ENCODE measurements at regions not wholly inside any gene's neighbourhood (a gene's known extent, or its start where the extent isn't known, plus 50 kb on each side); places are given as distances from the start of the nearest gene placed in this dataset.

- no peaks in the 10 kb centered on the region for H4K20me1 ChIP-seq (ENCODE audit: control insufficient read depth, insufficient read depth, insufficient read length)
- no peaks in the 10 kb centered on the region; the same call in 1 of the 2 replicates for H3K27me3 Mint-ChIP-seq (ENCODE audit: low read depth)
- H3K27ac Mint-ChIP-seq = no peak overlapping the region
- H4K8ac ChIP-seq (replicated peaks; ENCODE audit: insufficient read length, low read depth, low read length) = no peak overlapping the region
- H2BK20ac ChIP-seq (ENCODE audit: low read depth, low read length, poor library complexity, severe bottlenecking) = no peak overlapping the region
- peaks cover 0 to 6% of the 10 kb centered on the region in 2 experiments; a peak in 2 of 4 replicates for H3K4me1 Mint-ChIP-seq
- H3K4me2 ChIP-seq (ENCODE audit: insufficient read depth, insufficient read length, low read length) = no peak overlapping the region
- no peak overlapping the region for H3T11ph ChIP-seq (ENCODE audit: low read length)
- no peaks in the 10 kb centered on the region for H3K79me2 ChIP-seq (ENCODE audit: insufficient read depth, low read length)
- H2BK15ac ChIP-seq (ENCODE audit: low read depth, low read length) = no peak overlapping the region
- H3K9me3 Mint-ChIP-seq = peaks cover 17 to 19% of the 10 kb centered on the region in 2 experiments
- no peak overlapping the region for H3K4ac ChIP-seq (ENCODE audit: low read depth, low read length)
- no peak overlapping the region for H4K91ac ChIP-seq (ENCODE audit: insufficient read length, low read depth, low read length)
- H3K23me2 ChIP-seq (ENCODE audit: insufficient read length, low read depth, low read length, poor library complexity, severe bottlenecking) = no peaks in the 10 kb centered on the region
- H2BK12ac ChIP-seq (ENCODE audit: insufficient read length, low read depth, low read length) = no peak overlapping the region
- H3K4me1 ChIP-seq (ENCODE audit: insufficient read depth, low read length) = no peaks in the 10 kb centered on the region
- no peak overlapping the region for H3K4me3 Mint-ChIP-seq
- H3K79me1 ChIP-seq (ENCODE audit: insufficient read depth, low read depth, low read length, poor library complexity, severe bottlenecking) = no peaks in the 10 kb centered on the region
- H2AFZ ChIP-seq (ENCODE audit: low read length) = no peak overlapping the region
- H3K9me3 ChIP-seq (ENCODE audit: control insufficient read depth, low read depth, low read length) = no peaks in the 10 kb centered on the region
- no peak overlapping the region for H3K9ac ChIP-seq (ENCODE audit: extremely low read depth, insufficient read length, low read length)
- H2BK120ac ChIP-seq (ENCODE audit: low read depth, low read length, poor library complexity, severe bottlenecking) = no peak overlapping the region
- H3K18ac ChIP-seq (ENCODE audit: insufficient read length, low read depth, low read length) = no peak overlapping the region
- H3K27me3 ChIP-seq (ENCODE audit: insufficient read depth, low read length) = no peaks in the 10 kb centered on the region
- H2BK5ac ChIP-seq (ENCODE audit: insufficient read length, low read length) = no peak overlapping the region
- no peak for DNase-seq
- no CpG with 5 or more reads among the region's 4 CpGs for WGBS (ENCODE audit: extremely low coverage, insufficient read length, low lambda C conversion rate)
- H3K23ac ChIP-seq (ENCODE audit: insufficient read length, low read depth, low read length) = no peak overlapping the region
- TF ChIP-seq CTCF (conservative IDR thresholded peaks at IDR 0.05) = no peak
- no peak overlapping the region for H3K14ac ChIP-seq (ENCODE audit: insufficient read depth, low read length)
- H3K56ac ChIP-seq (ENCODE audit: insufficient read length, low read depth, low read length) = no peak overlapping the region
- H3K27ac ChIP-seq (ENCODE audit: insufficient read length, low read depth, low read length) = no peak overlapping the region
- H2AK5ac ChIP-seq (ENCODE audit: insufficient read length, low read length) = no peak overlapping the region
- peaks cover 7 to 38% (median 16%) of the 10 kb centered on the region in 3 experiments for H3K36me3 Mint-ChIP-seq (ENCODE audit: insufficient read depth in 1 of 3, low read depth in 3 of 3)
- no peak overlapping the region for H4K5ac ChIP-seq (ENCODE audit: insufficient read length, low read depth, low read length)
These were observed 209.3 kb downstream of the LACC1 start for GRCh38 chr13:44088991-44089413.

Data from H9 (cell line).